Right lobe of liver (tissue), 4 donors: ENCODE measurements at regions not wholly inside any gene's neighbourhood (a gene's known extent, or its start where the extent isn't known, plus 50 kb on each side); places are given as distances from the start of the nearest gene placed in this dataset.

ENCODE experiments used
- POLR2A ChIP-seq: fragments of 450-650 bp; IDR thresholded peaks from one replicate; pipeline ENCODE4 v1.6.1; 2017; ENCODE audit warnings: antibody characterized with exemption, mild to moderate bottlenecking
- TF ChIP-seq, protein P1 (sequence below), 4 donors: fragments of 200-600 bp in 3 of 4; fragments of 450-650 bp in 1 of 4; IDR thresholded peaks; one replicate each; pipeline versions ENCODE4 v1.5.1 to v1.8.0; 2016 to 2022; ENCODE audit warnings: antibody characterized with exemption in 4 of 4, mild to moderate bottlenecking in 2 of 4
- donor health status: DM: no; HTN: no; CAD: no.
- donor health status: DM: no; HTN: no; CAD: no.
- donor health status: DM: no; HTN: yes; CAD: no.

DNA sequence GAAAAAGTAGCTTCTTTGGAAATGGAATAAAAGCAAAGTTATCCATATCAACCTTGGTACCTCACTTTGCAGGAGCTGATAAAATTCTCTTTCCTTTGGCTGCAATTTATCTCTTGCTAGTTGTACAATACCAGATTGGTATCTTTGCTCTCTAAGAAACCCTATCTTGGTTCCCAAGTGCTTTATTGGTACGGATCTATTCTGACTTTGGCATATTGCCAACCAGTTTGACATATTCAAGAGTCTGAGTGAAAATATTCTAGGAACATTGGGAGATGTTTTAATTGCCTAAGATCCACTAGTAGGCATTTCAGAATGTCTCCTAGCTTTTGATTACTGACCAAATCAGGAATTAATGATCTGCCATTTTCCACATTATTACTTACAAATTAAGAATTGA is 167.2 kb upstream of the ATP2B1 start:
- TF ChIP-seq, protein P1, sequence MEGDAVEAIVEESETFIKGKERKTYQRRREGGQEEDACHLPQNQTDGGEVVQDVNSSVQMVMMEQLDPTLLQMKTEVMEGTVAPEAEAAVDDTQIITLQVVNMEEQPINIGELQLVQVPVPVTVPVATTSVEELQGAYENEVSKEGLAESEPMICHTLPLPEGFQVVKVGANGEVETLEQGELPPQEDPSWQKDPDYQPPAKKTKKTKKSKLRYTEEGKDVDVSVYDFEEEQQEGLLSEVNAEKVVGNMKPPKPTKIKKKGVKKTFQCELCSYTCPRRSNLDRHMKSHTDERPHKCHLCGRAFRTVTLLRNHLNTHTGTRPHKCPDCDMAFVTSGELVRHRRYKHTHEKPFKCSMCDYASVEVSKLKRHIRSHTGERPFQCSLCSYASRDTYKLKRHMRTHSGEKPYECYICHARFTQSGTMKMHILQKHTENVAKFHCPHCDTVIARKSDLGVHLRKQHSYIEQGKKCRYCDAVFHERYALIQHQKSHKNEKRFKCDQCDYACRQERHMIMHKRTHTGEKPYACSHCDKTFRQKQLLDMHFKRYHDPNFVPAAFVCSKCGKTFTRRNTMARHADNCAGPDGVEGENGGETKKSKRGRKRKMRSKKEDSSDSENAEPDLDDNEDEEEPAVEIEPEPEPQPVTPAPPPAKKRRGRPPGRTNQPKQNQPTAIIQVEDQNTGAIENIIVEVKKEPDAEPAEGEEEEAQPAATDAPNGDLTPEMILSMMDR (IDR thresholded peaks at IDR 0.05), result no peak
- TF ChIP-seq POLR2A, result no peak
